ENCODE measurements at regions not wholly inside any gene's neighbourhood (a gene's known extent, or its start where the extent isn't known, plus 50 kb on each side); places are given as distances from the start of the nearest gene placed in this dataset.
"Not testable (repeated sequence)": the region's sequence is repeated elsewhere in the genome, so short reads cannot be mapped to it uniquely, and the experiment has no call there.

DNA sequence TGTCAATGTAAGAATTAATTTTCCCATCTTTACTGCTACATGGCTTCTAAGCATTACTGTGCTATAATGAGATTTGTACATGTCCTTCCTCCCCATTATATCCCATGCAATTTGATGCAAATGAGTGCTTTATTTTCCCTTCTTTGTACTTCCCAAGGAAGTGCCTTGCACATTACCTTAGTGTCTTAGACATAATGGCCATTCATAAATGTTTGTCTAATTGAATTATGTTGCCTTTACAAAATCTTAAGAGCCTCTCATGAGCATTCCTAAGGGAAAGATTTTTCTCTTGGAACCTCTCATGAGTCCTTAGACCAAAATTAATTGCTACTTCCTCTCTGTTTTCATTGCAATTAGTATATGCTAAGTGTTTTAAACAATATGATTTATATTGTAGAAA, 741.7 kb downstream of the RERGL start:
- no peak for DNase-seq

- no peak for DNase-seq
Observed at GRCh38 chr12:17344649-17345048, 738.7 kb upstream of the LMO3 start.

- no peak for DNase-seq
Observed at GRCh38 chr12:17342381-17342961, 736.5 kb upstream of the LMO3 start.

DNA sequence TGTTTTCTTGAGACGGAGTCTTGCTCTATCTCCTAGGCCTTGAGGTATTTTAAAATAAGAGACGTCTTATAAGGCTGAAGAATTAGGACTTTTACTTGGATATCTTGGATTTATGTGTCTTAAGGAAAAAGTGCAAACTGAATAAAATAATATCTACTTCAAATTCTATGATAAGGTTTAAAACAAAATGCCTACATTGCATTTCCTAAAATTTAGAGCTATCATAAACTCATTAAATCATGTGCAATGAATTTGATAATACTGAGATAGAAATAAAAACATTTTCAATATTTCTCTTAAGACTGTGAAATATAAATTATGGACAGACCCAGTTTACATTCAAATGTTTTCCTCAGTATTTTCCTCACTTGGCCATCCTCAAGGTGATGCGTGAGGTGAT, 729.5 kb upstream of the LMO3 start:
- DNase-seq: no peak

DNA sequence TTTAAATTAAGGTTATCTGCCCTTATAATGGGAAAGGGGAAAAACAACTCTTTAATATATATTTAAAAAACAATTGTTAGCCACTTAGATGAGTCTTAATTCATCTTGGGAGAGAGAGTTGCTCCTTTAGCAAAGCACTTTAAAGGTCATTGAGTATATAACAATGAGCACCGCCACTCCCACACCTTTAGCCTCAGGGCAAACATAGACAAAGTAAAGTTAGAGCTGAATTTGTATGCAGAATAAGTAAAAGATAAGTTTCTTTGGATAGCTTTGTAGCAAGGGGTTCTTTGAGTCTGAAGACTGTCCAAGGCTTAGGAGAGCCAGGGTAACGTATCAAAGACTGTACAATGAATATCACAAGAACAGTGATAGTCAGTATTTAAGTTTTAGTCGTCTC, 728.8 kb upstream of the LMO3 start:
- DNase-seq: no peak

DNA sequence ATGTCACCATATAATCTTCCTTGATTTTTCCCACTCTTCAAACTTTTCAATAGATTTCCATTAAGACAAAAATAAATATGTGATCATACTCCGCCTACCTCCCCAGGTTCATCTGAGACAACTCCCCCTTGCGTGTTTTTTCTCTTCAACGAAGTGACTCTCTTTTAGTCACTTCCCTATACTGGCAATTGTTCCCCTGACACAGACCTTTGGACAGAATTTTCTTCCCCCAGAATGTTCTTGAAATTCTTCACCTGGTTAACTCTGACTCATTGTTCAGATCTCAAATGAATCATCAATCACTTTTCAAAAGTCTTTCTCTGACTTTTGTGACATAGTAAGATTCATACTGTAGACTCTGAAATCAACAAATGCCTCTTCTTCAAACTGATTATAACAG, 727.3 kb upstream of the LMO3 start:
- no peak for DNase-seq

DNA sequence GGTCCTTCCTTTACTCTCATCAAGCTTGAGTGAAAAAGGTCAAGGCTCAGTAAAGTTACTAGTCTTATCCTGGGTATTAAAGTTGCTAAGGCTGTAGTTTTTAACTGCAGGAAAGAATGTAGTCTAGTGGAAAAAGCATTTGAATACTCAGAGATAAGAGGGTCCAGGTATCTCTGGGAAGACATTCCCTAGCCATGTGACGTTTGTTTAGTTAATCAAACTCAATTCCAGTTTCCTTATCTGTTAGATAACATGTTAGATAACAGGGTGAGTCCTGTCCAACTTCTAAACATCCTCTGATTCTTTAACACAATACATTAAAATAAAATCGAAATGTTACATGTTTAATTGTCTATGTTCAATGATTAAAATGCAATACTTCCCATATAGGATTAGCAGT, 720.7 kb upstream of the LMO3 start:
- no peak for DNase-seq

DNA sequence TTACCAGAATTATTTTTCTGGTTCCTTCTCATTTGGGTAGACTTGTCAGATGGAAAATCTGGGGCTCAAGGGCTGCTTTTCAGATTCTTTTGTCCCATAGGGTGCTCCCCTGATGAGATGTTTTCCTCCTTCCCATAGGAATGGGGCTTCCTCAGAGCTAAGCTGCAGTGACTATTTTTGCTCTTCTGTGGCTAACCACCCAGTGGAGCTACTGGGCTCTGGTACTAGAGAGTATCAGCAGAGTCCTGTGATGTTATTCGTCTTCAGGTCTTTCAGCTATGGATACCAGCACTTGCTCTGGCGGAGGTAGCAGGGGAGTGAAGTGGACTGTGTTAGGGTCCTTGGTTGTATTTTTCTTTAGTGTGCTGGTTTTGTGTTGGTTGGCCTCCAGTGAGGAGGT, 716.1 kb upstream of the LMO3 start:
- DNase-seq: no peak

GRCh38 chr12:17304503-17305347, 698.8 kb upstream of the LMO3 start:
- DNase-seq: no peak

DNA sequence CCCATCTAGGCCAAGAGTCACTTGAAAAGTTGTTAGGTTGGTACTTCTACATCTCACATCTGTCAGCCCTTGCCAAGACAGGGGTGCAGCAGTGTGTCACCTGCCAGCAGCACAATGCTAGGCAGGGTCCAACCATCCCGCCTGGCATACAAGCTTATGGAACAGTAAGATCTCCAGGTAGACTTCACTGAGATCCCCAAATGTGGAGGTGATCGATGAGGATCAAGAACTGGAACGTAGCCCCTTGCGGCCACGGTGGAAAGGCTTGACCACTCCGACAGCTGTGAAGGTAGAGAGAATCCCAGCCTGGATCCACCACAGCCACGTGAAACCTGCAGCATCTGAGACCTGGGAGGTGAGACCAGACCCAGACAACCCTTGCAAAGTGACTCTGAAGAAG, 696.0 kb upstream of the LMO3 start:
- no peak for DNase-seq

DNA sequence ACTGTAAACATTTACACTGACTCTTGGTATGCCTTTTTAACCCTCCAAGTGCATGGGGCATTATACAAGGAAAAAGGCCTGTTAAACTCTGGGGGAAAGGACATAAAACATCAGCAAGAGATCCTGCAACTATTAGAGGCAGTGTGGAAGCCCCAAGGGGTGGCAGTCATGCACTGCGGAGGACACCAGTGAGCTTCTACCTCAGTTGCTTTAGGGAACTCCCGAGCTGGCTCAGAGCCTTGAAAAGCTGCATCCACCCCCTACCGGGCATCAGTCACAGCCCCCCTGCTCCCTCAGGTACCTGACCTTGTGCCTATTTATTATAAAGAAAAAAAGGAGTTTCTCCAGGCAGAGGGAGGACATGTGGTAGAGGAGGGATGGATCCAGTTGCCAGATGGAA, 695.6 kb upstream of the LMO3 start:
- no peak for DNase-seq

DNA sequence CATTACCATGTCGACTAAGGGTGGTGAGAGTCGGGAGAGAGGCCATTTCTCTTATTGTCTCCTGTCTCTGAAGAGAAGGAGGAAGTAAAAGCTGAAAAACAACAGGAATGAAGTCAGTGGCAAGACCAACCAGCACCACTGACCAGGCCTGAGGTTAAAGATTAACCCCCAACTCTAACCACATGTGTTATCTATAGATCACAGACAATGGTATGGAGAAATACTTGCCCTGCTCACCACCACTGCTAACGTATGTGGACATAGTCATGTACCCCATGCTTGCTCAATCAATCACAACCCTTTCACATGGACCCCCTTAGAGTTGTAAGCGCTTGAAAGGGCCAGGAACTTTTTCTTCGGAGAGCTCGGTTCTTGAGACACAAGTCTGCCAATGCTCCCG, 690.9 kb upstream of the LMO3 start:
- DNase-seq: no peak

- DNase-seq: no peak
Observed at GRCh38 chr12:17286874-17287273, 680.9 kb upstream of the LMO3 start.

DNA sequence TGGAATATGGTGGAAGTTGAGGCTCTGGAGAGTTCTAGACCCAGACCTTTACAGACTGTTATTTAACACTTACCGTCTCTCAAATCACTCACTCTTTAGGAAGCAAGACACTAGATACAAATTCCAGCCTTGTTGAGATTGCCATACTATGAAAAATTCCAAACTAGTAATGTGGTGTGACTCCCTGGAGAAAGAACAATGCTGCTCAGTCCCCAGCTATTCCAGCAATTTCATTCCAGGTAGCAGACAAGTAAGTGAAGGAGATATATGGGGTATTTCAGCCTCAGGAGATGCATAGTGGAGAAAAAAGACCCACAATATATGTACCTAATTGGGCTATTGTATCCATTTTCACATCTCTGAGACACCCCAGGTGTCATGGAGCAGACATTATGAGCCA, 678.9 kb upstream of the LMO3 start:
- no peak for DNase-seq

DNA sequence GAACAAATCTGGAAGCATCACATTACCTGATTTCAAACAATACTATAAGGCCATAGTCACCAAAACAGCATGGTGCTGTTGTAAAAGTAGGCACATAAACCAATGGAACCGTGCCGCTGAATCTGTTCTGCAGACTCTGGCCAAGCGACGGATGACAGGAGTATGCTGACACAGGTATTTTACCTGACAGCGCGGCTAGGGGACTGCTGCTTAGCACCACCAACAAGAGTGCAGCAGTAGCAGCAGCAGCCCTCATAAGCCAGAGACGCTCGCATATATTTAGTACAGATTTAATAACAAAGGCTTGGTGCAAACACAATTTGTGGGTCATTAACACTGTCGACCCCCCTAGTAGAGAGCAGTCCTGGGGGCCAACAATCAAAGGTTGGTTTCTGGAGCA, 677.6 kb upstream of the LMO3 start:
- DNase-seq: no peak

- DNase-seq: not testable (repeated sequence)
Observed at GRCh38 chr12:17282169-17282568, 676.2 kb upstream of the LMO3 start.

DNA sequence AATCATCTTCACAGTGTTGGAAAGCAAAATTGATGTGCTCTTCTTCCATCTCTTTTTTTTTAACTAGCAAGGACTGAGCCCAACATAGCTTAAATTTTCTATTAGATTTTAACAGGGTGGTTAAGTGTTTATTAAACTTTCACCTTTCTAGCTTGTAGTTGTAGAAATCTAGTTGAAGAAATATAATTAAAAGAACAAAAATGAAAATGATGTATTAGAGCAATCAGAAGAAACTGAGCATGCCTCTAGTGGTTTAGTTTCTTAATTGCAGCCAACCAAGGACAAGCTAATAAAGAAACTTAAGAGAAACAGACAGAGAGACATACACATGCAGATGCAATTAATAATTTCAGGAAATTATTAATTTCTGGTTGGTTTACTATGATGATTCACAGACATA, 673.0 kb upstream of the LMO3 start:
- DNase-seq: no peak

- no peak for DNase-seq
Observed at GRCh38 chr12:17276196-17276595, 670.2 kb upstream of the LMO3 start.

DNA sequence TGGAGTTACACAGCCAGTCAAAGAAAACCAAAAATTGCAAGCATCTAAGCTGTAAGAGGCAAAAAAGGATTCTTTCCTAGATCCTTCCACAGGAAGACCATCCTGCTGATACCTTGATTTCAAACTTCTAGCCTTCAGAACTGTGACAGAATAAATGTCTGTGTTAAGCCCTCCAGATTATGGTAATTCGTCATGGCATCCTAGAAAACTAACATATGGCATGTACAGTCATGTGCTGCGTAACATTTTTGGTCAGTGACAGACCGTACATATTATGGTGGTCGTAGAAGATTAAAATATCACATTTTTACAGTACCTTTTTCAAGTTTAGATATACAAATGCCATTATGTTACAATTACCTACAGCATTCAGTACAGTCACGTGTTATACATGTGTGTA, 660.9 kb upstream of the LMO3 start:
- no peak for DNase-seq

DNA sequence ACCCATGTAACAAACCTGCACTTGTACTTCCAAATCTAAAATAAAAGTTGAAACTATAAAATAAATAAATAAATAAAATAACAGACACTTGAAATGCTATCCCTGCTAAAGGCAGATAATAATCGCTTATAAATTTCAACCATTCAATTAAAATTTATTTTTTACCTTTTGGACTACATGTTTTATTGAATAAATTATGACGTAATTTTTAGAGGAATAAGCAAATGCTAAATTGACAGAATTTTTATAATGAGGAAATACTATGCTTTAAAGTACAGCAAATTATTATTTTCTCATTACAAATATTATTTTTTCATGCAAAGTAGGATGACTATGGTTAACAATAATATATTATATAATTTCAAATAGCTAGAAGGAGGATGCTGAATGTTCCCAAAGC, 658.6 kb upstream of the LMO3 start:
- DNase-seq: no peak

- DNase-seq: no peak
Observed at GRCh38 chr12:17239874-17240273, 633.9 kb upstream of the LMO3 start.

GRCh38 chr12:17235996-17236395, 630.0 kb upstream of the LMO3 start:
- DNase-seq: no peak

DNA sequence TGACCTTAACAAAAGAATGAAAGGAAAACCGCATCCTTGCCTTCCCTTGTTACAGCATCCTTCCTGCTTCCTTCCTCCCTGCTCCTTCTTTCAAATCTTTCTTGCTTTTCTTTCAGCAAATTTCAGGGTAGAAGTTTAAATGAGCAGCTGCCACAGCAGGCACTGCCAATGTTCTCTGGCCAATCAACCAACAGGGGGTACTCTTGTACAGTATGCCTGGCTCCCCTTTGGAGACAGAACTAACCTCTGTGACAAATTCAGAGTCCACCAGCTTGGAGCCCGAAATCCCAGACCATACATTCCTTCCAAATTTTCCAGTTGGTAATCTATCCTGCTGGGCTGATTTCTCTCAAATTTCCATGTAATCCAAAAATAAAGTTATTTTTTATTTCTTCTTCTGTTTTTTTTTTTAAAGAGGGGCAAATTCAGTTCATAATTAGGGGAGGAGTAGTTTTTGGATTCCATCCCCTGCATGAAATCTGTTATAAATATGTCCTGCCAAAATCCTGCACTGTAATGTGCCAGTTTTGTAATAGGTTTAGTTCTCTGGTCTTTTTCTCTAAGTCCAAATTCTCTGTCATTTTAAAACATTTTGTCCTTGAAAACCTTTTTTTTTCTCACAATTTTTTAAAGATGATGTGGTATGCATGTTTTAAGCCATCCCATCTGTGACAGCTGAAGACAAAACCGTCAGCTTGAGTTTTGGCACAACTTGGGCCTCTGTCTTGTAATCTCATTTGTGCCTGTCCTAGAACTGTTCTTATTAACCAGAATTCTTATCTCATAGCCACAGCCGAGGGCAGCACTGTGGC, 610.0 kb upstream of the LMO3 start:
- no peak for DNase-seq

- no peak for DNase-seq
Observed at GRCh38 chr12:17214929-17215328, 609.0 kb upstream of the LMO3 start.

Measured in activated CD4-positive, alpha-beta T cell treated with anti-CD3 and anti-CD28 coated beads, Interleukin-2, Interleukin-6, amounts not matched to agents 100 ng/mL and 50 ng/mL, durations not matched to agents 16 hours and 8 hours (primary cell).